Ovary (tissue), 7 donors: ENCODE measurements at regions not wholly inside any gene's neighbourhood (a gene's known extent, or its start where the extent isn't known, plus 50 kb on each side); places are given as distances from the start of the nearest gene placed in this dataset.

Source experiments
- DNase-seq, 5 donors: peaks; one replicate each; pipeline ENCODE4 v3.0.0-alpha.2; 2019 to 2020
- H3K27ac ChIP-seq, 2 donors: fragments of 200-600 bp; one replicate each; pipeline versions ENCODE4 v1.5.1 to v1.8.0; 2019 to 2022
- H3K27me3 ChIP-seq: fragments of 200-600 bp; one replicate; pipeline ENCODE4 v1.8.0; 2022
- H3K36me3 ChIP-seq: fragments of 200-600 bp; sonication (generic); one replicate; pipeline ENCODE4 v1.5.1; 2019
- H3K4me1 ChIP-seq: one replicate; pipeline ENCODE4 v1.8.1; 2013; ENCODE audit warnings: mild to moderate bottlenecking, moderate library complexity; ENCODE audit not compliant: insufficient read depth
- H3K4me3 ChIP-seq: fragments of 200-600 bp; sonication (generic); one replicate; pipeline ENCODE4 v1.5.1; 2017
- H3K9me3 ChIP-seq, 2 donors: fragments of 200-600 bp in 1 of 2; sonication (generic) in 1 of 2; one replicate each; pipeline versions ENCODE4 v1.5.1 to v1.8.1; 2013 to 2019; ENCODE audit warnings: mild to moderate bottlenecking in 1 of 2, moderate library complexity in 1 of 2
- CTCF ChIP-seq, 3 donors: fragments of 450-650 bp in 2 of 3; fragments of 200-600 bp in 1 of 3; IDR thresholded peaks; one replicate each; pipeline versions ENCODE4 v1.5.1 to v1.8.0; 2016 to 2022; ENCODE audit warnings: antibody characterized with exemption in 3 of 3, mild to moderate bottlenecking in 1 of 3
- EP300 ChIP-seq: sonication (generic); formaldehyde crosslinking; IDR thresholded peaks from one replicate; pipeline ENCODE4 v1.6.1; 2017; ENCODE audit warnings: antibody characterized with exemption
- POLR2A ChIP-seq: fragments of 450-650 bp; IDR thresholded peaks from one replicate; pipeline ENCODE4 v1.6.1; 2017; ENCODE audit warnings: antibody characterized with exemption, mild to moderate bottlenecking, moderate library complexity
- WGBS, 3 donors: extraction: QIAGEN DNeasy Blood & Tissue Kit in 1 of 3; methylation state at CpG; one replicate each; pipeline versions ENCODE4 v1.1.5 to v1.1.7; 2013 to 2017; 5-methylcytosine and 5-hydroxymethylcytosine counted together
- intact Hi-C, 4 donors: fragments of 100-400 bp; cut with DNase I; formaldehyde crosslinking; loops; one replicate each; pipeline versions ENCODE4 v1.11.0 to v1.15.1; 2022 to 2023
- donor health status: DM: no; HTN: no; CAD: no; lungs with moderate emphysema.
- donor health status: DM: no; HTN: no; CAD: no.
- donor health status: Bipolar disorder and iron deficiency.
- donor health status: DM: no; HTN: no; CAD: no.
- donor health status: DM: yes; HTN: yes; CAD: no.

GRCh38 chr2:160910681-160911080, 249.5 kb upstream of the TANK start:
- no peak overlapping the region for H3K4me3 ChIP-seq
- peaks cover 7% of the 10 kb centered on the region for H3K4me1 ChIP-seq
- no peaks in the 10 kb centered on the region for H3K36me3 ChIP-seq
- WGBS, 3 donors, result 3 to 11% (median 5%) methylated on average over 2 of the region's 2 CpGs
- intact Hi-C loops, result no loop called here
- H3K27me3 ChIP-seq, result no peaks in the 10 kb centered on the region
- no peak overlapping the region for H3K27ac ChIP-seq
- DNase-seq, result no peak
- no peak for TF ChIP-seq CTCF (IDR thresholded peaks at IDR 0.05)
- TF ChIP-seq EP300, result no peak
- no peak for TF ChIP-seq POLR2A
- H3K9me3 ChIP-seq, result no peaks in the 10 kb centered on the region

- H3K27me3 ChIP-seq, result no peaks in the 10 kb centered on the region
- DNase-seq, result no peak
- intact Hi-C loops, result no loop called here
- no peaks in the 10 kb centered on the region for H3K36me3 ChIP-seq
- TF ChIP-seq EP300 (no peak), POLR2A (no peak), CTCF (IDR thresholded peaks at IDR 0.05) (no peak)
- H3K4me1 ChIP-seq, result peaks cover 7% of the 10 kb centered on the region
- H3K4me3 ChIP-seq, result no peak overlapping the region
- no peak overlapping the region for H3K27ac ChIP-seq
- WGBS, 3 donors, result 56 to 71% (median 63%) methylated on average over 1 of the region's 1 CpG
- H3K9me3 ChIP-seq, result no peaks in the 10 kb centered on the region
These were observed 249.0 kb upstream of the TANK start for GRCh38 chr2:160911258-160911657.

- Histone ChIP-seq H3K27me3 (no peaks in the 10 kb centered on the region), H3K27ac (no peak overlapping the region), H3K36me3 (no peaks in the 10 kb centered on the region), H3K9me3 (no peaks in the 10 kb centered on the region), H3K4me1 (peaks cover 7% of the 10 kb centered on the region), H3K4me3 (no peak overlapping the region)
- WGBS, 3 donors, result 87 to 90% (median 88%) methylated on average over 2 of the region's 2 CpGs
- DNase-seq, result no peak
- intact Hi-C loops, result no loop called here
- TF ChIP-seq CTCF (IDR thresholded peaks at IDR 0.05) (no peak), EP300 (no peak), POLR2A (no peak)
These were observed 248.0 kb upstream of the TANK start for GRCh38 chr2:160912276-160912675.

- Histone ChIP-seq H3K4me1 (peaks cover 7% of the 10 kb centered on the region), H3K27me3 (no peaks in the 10 kb centered on the region), H3K27ac (no peak overlapping the region), H3K9me3 (no peaks in the 10 kb centered on the region), H3K36me3 (no peaks in the 10 kb centered on the region), H3K4me3 (no peak overlapping the region)
- WGBS, 3 donors, result 100% methylated on average over 1 of the region's 1 CpG
- DNase-seq, result no peak
- TF ChIP-seq CTCF (IDR thresholded peaks at IDR 0.05), result no peak
- no peak for TF ChIP-seq EP300
- no peak for TF ChIP-seq POLR2A
- intact Hi-C loops, result no loop called here
These were observed 246.9 kb upstream of the TANK start for GRCh38 chr2:160913323-160913722.

GRCh38 chr2:160914217-160914616, 246.0 kb upstream of the TANK start:
- H3K4me3 ChIP-seq, result no peak overlapping the region
- no peaks in the 10 kb centered on the region for H3K9me3 ChIP-seq

More at GRCh38 chr2:160914217-160914616, 246.0 kb upstream of the TANK start:
- intact Hi-C loops, result no loop called here
- no peak for DNase-seq
- no peak overlapping the region for H3K27ac ChIP-seq
- no peaks in the 10 kb centered on the region for H3K36me3 ChIP-seq
- TF ChIP-seq POLR2A, result no peak
- no peak for TF ChIP-seq EP300
- TF ChIP-seq CTCF (IDR thresholded peaks at IDR 0.05), result no peak
- H3K27me3 ChIP-seq, result no peaks in the 10 kb centered on the region
- peaks cover 11% of the 10 kb centered on the region for H3K4me1 ChIP-seq
